ENCODE measurements at regions not wholly inside any gene's neighbourhood (a gene's known extent, or its start where the extent isn't known, plus 50 kb on each side); places are given as distances from the start of the nearest gene placed in this dataset.

DNA sequence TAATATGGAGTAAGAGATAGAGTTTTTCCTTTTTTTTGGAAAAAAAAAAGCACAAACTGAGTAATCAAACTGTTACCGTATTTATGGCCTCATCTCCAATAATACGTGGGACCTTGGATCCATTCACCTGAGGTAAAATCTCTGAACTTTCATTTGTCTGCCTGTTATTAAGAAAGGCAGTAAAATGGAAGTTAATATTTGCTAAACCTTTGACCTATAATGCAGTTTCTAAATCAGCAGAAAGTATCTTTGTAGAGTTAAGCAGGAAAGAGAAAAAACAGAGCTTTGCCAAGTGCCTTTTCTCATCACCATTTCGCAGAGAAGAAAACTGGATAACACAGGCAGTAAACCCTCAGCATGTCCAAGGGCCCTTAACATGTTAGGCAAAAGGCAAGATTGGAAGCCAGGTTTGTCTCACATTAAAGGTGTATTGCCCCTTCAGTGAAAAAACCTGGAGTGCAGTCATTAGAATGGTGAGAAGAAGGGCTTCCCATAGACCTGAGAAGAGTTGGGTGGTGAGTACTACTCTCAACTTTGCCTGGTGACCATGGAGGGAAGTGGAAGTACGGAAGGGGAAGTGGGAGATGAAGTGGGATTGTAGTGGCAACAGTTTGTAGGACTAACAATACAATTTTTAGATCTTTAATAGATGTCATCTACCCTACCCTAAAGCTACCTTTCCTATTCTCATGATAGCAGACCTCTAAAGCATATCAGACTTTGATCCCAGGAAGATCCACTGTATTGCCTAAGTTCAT lies 65.4 kb upstream of the GRAMD2B start:
- TF ChIP-seq GATA2 (IDR thresholded peaks at IDR 0.05; ENCODE audit: low read depth, low read length): no peak
- TF ChIP-seq GATA3 (IDR thresholded peaks at IDR 0.05; ENCODE audit: low read depth, low read length): no peak

DNA sequence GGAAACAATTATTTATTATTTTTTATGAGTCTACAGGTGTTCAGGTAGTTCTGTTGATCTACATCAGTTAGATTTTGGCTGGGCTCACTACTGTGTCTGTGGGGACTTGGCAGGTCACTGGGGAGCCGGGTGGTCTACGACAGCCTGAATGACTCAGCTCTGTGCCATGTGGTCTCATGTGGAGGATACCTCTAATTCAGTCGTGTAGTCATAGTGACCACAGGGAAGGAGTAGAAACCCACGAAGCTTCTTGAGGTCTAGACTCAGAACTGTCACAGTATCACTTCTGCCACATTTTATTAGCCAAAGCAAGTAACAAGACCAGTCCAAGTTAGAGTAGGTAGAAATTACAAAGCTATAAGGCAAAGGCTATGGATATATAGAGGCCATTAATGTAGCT lies 64.7 kb upstream of the GRAMD2B start:
- no peak for TF ChIP-seq GATA2 (IDR thresholded peaks at IDR 0.05; ENCODE audit: low read depth, low read length)

DNA sequence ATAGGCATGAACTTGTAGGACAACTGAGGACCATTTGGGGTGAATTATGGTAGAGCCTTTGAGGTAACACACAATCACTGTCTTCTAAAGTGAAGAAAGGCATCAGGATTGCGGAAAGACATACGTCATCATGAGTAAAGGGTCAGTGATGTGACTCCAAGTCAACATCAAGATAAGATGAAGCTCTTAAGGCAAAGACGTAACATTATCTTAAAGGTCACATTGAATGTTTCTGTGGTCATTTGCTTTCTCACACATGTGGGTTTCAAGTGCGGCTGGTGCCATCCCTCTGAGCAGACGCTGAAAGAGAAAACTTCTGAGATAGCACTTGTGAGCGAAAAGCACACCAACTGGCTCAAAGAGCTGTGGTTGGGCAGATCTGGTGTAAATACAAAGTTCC lies 63.3 kb upstream of the GRAMD2B start:
- TF ChIP-seq GATA3 (IDR thresholded peaks at IDR 0.05; ENCODE audit: low read depth, low read length) (no peak), GATA2 (IDR thresholded peaks at IDR 0.05; ENCODE audit: low read depth, low read length) (no peak)

DNA sequence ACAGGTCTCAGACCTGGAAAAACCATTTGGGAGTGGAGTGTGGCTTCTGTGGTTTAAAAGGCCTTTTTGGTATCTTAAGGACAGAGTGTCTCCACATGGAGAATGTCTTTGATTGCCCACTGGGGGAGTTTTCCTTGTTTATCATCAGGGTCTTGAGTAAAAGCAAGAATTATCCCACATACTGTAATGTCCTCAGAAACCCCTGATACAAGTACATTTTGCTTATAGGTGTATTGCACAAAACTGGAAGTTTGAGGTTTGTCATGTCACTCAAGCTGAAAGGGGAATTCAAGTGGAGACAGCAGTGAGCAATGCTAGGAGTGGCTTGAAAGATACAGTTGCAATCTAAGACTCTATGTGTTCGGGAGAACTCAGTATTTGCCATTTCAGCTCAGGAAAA lies 62.7 kb upstream of the GRAMD2B start:
- TF ChIP-seq GATA2 (IDR thresholded peaks at IDR 0.05; ENCODE audit: low read depth, low read length) (no peak), GATA3 (IDR thresholded peaks at IDR 0.05; ENCODE audit: low read depth, low read length) (no peak)

DNA sequence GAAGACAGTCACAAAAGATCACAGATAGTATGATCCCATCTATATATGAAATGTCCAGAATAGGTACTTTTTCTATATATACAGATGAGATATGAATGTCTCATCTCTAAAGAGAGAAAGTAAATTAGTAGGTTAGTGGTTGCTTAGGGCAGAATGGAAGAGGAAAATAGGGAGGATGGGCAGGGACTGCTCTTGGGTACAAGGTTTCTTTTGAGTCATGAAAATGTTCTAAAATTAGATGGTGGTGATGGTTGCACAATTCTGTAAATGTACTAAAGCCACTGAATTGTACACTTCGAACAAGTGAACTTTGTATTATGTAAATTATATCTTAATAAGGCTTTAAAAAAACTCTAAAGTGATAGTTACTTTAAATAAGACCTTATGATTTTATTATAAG lies 59.6 kb upstream of the GRAMD2B start:
- no peak for TF ChIP-seq GATA2 (IDR thresholded peaks at IDR 0.05; ENCODE audit: low read depth, low read length)
- no peak for TF ChIP-seq GATA3 (IDR thresholded peaks at IDR 0.05; ENCODE audit: low read depth, low read length)

DNA sequence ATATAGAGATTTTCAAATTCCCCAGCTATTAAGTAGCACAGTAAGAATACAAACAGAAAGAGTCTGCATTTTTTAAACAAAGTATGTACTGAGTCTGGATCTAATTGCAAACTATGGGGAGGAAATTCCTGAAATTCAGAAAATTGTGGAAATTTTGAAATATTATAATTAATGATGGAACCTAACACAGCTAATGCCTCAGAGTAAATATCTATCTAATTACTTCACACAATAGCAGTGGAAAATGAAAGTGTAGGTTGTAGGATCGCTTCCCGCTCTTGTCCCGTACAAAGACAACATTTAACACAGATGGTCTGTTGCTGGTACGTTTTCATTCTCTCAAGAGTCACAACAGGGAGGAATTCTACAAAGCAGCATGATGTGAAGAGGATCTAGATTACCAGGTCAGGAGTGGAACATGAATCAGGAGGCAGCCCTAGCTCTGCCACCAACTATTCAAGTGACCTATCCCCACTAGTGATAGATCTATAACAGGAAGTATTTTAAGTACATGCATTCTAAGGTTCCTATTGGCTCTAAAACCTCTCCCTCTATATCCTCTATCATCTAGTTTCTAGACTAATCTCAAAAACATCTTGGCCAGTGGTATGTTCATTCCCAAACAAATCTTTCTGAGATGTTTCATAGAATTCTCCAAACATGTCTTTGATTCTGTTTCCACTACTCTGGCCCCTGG lies 58.9 kb upstream of the GRAMD2B start:
- no peak for TF ChIP-seq GATA3 (IDR thresholded peaks at IDR 0.05; ENCODE audit: low read depth, low read length)
- TF ChIP-seq GATA2 (IDR thresholded peaks at IDR 0.05; ENCODE audit: low read depth, low read length): no peak

DNA sequence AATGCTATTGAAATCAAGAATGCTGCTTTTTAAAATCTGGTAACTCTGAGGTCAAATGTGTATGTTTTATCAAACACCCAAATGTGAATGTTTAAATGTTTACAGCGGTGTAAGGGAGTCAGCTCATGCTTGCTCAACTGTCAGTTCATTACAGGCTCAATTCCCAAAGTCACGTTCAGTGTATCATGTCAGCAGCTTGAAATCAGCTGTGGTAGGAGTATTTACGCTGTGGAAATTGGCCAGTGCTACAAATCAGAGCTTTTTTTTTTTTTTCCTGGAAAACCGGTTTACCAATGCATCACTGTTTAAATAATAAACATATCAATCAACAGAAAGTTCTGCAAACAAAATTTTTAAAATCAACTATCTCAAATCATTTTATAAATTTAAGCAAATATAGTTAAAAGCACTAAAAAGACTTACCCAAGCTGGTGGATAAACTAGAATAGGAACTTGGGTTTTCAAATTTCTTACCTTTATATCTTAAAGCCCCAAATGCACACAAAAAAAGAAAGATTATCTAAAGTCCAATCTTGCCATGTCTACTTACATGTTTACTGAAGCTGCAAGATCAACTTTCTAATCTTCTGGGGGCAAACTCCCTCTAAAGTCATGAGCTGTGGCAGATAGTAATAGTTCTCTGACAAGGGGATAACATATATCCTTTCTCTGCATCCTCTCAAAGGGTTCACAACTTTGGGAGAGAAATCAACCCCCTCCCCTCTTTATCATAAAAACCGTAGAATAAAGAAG lies 57.6 kb upstream of the GRAMD2B start:
- TF ChIP-seq GATA2 (IDR thresholded peaks at IDR 0.05; ENCODE audit: low read depth, low read length) (no peak), GATA3 (IDR thresholded peaks at IDR 0.05; ENCODE audit: low read depth, low read length) (no peak)

DNA sequence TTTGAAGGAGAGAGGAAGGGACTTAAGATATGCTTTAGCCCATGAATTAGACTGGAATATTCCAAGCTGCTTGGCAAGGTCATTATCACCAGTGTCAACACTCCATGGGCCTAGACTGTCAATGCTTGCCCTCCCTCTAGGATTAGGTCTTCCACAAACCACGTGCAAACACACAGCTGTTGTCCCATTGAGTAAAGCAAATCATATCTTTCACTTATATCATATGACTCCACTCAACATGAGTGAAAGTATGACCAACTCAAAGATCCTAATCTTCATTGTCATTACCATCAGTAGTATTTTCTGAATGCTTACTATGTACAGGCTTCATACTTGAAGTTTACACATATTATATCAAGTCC lies 57.0 kb upstream of the GRAMD2B start:
- TF ChIP-seq GATA3 (IDR thresholded peaks at IDR 0.05; ENCODE audit: low read depth, low read length): no peak
- no peak for TF ChIP-seq GATA2 (IDR thresholded peaks at IDR 0.05; ENCODE audit: low read depth, low read length)

DNA sequence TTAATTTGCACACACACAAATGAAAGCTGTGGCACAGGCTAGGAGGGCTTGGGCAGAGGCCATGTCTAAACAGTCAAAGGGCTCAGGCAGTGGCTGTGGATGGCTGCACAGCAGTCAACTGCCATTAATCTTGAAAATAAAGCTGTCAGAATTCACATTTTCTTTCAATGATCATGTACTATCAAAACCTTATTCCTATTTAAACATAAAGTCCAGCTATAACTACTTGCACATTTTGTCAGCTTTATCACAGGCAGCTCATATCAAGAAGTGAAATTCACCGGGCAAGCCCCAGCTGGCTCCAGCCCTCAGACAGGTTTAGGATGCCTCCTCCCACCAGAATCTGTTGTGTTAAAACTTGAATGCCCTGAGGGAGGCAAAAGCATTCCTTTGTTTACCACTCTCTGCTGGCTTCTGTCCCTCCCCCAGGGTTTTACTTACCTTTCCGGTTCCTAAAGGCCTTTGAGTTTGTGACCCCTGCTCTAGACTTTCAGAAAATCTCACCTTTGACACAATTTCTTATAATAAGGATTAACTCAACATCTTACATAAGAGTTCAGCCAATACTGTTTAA lies 54.9 kb upstream of the GRAMD2B start:
- no peak for TF ChIP-seq GATA3 (IDR thresholded peaks at IDR 0.05; ENCODE audit: low read depth, low read length)
- no peak for TF ChIP-seq GATA2 (IDR thresholded peaks at IDR 0.05; ENCODE audit: low read depth, low read length)

DNA sequence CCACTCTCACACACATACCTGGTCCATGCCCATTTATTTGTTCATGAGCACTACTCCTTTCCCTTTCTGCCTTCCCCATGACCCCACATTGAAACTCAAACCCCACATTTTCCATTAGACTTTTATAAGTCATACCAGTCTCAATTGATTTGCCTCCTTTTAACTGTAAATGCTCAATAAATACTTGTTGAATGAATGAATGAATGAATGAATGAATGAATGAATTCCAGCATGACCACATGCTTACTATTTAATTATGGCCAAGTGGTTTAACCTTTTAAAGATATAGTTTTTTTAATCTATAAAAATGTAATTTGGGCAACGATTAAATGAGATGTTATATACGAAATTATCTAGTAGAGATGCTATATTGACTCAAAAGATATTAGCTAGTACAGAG lies 54.1 kb upstream of the GRAMD2B start:
- TF ChIP-seq GATA3 (IDR thresholded peaks at IDR 0.05; ENCODE audit: low read depth, low read length) (no peak), GATA2 (IDR thresholded peaks at IDR 0.05; ENCODE audit: low read depth, low read length) (no peak)

DNA sequence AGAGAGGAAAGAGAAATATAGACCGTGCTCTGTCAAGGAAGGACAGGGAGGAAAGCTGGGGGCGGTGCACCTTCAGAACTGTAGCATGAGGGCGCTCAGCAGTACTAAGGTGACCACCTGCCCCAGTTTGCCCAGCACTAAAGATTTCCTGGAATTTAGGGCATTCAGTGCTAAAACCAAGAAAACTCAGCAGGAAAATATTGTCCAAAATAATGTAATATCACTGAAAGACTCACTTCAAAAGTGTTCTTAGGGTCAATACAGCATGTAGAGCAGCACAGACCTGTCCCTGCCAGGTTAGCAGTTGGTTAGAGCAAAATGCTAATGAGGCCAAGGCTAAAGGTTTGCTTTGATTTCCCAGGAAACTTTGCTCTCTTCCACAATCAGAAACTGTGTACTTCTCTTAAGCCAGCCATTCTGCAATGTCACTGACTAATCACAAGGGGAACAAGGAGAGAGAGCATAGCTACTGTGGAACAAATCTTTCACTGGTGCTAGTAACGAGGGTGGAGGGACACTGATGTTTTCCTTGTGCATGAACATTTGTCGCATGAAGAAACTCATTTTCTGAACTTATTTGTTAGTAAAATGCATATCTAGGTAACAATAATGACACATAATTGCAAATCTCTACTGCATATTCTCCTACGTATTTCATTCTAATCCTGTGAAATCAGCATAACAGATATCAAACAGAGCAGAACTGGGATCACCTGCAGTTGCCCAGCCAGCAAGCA lies 53.0 kb upstream of the GRAMD2B start:
- TF ChIP-seq GATA3 (IDR thresholded peaks at IDR 0.05; ENCODE audit: low read depth, low read length) (no peak), GATA2 (IDR thresholded peaks at IDR 0.05; ENCODE audit: low read depth, low read length) (no peak)

DNA sequence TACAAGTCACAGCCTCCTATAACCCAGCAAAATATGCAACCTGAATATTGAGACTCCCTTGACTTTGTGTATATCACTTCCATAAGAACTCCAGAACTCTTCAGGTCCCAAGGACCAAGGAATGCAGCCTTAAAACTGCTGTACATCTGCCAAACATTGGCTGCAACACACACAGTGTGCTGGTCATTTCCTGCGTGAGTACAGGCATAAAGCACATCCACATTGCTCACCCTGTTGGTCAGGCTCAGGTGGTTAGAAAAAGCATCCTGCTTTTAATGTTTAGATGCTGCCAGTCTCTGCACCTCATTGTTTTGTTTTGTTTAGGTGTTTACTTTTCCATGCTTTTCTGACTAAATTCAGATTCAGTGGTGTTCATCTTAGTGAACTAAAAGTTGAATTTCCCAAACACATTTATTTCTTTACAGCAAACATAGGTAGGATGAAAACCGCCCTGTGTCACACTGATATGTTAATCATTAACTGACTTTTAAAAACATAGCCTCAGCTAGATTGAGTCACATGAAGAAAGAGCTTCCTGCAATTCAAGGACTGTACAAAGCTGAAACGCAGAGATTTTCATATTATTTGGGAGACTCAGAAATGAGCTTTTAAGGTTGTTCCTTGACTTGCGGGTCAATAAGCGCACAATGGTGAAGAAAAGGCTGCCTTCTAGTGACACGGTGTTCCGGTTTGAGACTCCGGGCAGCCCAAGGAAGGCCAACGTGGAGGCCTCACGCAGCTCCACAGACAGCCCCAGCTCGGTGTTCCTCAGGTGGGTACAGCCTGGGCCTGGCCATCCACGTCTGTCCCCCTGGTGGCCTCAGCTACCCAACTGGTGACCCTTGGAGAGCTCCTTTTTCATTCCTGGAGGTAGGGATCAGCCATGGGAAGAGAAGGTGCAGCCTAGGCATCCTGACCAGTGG lies 52.2 kb upstream of the GRAMD2B start:
- no peak for TF ChIP-seq GATA2 (IDR thresholded peaks at IDR 0.05; ENCODE audit: low read depth, low read length)
- no peak for TF ChIP-seq GATA3 (IDR thresholded peaks at IDR 0.05; ENCODE audit: low read depth, low read length)

All from SH-SY5Y (cell line).